Ishikawa (cell line): ENCODE measurements at regions not wholly inside any gene's neighbourhood (a gene's known extent, or its start where the extent isn't known, plus 50 kb on each side); places are given as distances from the start of the nearest gene placed in this dataset.

ENCODE experiments used
- CREB1 ChIP-seq: IDR thresholded peaks from 2 replicates; pipeline ENCODE4 v1.6.1; 2012; ENCODE audit warnings: low read depth
- EGR1 ChIP-seq: IDR thresholded peaks from 2 replicates; pipeline ENCODE4 v1.6.1; 2012
- EP300 ChIP-seq: IDR thresholded peaks from 2 replicates; pipeline ENCODE4 v1.6.1; 2012; ENCODE audit warnings: borderline replicate concordance
- FOXM1 ChIP-seq: IDR thresholded peaks from 2 replicates; pipeline ENCODE4 v1.6.1; 2012; ENCODE audit warnings: low read depth, borderline replicate concordance
- RAD21 ChIP-seq: IDR thresholded peaks from 2 replicates; pipeline ENCODE4 v1.6.1; 2012; ENCODE audit warnings: low read depth
- TAF1 ChIP-seq: IDR thresholded peaks from 2 replicates; pipeline ENCODE4 v1.6.1; 2012; ENCODE audit warnings: low read depth, mild to moderate bottlenecking
- TCF12 ChIP-seq: IDR thresholded peaks from 2 replicates; pipeline ENCODE4 v1.6.1; 2012; ENCODE audit warnings: low read depth
- YY1 ChIP-seq: IDR thresholded peaks from 2 replicates; pipeline ENCODE4 v1.6.1; 2012; ENCODE audit warnings: low read depth
- ZBTB7A ChIP-seq: IDR thresholded peaks from 2 replicates; pipeline ENCODE4 v1.6.1; 2012; ENCODE audit warnings: low read depth
- TF ChIP-seq, protein P1 (sequence below): IDR thresholded peaks from 2 replicates; pipeline ENCODE4 v1.6.1; 2012; ENCODE audit warnings: low read depth, mild to moderate bottlenecking

DNA sequence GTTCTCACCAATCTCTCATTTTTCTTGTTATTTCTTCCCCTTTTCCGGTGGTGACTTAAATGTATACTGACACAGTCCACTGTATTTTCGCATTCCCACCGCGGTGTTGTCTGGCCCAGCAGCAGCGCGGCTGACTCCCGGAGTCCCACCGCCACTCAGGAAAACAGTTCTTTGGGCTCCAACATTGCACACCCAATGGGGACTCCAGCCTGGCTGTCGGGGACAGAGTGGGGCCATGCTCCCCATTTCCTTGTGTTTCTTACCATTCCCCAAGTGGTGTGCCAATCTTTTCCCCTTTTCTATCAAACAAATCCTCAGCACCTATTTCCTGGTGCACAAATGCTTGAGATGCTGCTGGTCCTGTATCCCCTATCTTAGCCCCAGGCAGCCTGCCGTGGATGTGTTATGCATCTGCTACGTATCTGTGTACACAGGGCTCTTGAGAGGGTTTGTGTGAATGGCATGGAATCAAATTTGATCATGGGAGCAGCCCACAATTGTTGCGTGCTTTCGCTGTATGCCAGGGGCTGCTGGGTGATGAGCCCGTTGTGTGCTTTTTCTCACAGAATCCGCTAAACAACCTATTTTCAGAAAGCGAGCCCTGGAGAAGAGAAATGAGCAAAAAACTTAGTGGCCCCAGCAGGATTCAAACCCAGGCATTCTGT is 219.1 kb upstream of the RGMA start:
- TF ChIP-seq YY1 (no peak), RAD21 (no peak), CREB1 (no peak), FOXM1 (no peak), EGR1 (no peak), TCF12 (no peak), TAF1 (no peak), ZBTB7A (no peak), EP300 (no peak)
- TF ChIP-seq, protein P1, sequence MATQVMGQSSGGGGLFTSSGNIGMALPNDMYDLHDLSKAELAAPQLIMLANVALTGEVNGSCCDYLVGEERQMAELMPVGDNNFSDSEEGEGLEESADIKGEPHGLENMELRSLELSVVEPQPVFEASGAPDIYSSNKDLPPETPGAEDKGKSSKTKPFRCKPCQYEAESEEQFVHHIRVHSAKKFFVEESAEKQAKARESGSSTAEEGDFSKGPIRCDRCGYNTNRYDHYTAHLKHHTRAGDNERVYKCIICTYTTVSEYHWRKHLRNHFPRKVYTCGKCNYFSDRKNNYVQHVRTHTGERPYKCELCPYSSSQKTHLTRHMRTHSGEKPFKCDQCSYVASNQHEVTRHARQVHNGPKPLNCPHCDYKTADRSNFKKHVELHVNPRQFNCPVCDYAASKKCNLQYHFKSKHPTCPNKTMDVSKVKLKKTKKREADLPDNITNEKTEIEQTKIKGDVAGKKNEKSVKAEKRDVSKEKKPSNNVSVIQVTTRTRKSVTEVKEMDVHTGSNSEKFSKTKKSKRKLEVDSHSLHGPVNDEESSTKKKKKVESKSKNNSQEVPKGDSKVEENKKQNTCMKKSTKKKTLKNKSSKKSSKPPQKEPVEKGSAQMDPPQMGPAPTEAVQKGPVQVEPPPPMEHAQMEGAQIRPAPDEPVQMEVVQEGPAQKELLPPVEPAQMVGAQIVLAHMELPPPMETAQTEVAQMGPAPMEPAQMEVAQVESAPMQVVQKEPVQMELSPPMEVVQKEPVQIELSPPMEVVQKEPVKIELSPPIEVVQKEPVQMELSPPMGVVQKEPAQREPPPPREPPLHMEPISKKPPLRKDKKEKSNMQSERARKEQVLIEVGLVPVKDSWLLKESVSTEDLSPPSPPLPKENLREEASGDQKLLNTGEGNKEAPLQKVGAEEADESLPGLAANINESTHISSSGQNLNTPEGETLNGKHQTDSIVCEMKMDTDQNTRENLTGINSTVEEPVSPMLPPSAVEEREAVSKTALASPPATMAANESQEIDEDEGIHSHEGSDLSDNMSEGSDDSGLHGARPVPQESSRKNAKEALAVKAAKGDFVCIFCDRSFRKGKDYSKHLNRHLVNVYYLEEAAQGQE = no peak
